Transverse colon (tissue), 4 donors: ENCODE measurements at regions not wholly inside any gene's neighbourhood (a gene's known extent, or its start where the extent isn't known, plus 50 kb on each side); places are given as distances from the start of the nearest gene placed in this dataset.

Experiments
- DNase-seq: peaks from one replicate; pipeline ENCODE4 v3.0.0-alpha.2; 2019
- H3K27ac ChIP-seq, 4 donors: fragments of 200-600 bp; sonication (generic); 2 replicates each; pipeline ENCODE4 v1.5.1; 2016 to 2018; ENCODE audit warnings: inconsistent platforms in 4 of 4
- H3K27me3 ChIP-seq: fragments of 200-600 bp; sonication (generic); 2 replicates; pipeline ENCODE4 v1.5.1; 2017; ENCODE audit warnings: inconsistent platforms
- H3K36me3 ChIP-seq, 4 donors: fragments of 200-600 bp; sonication (generic); 2 replicates each; pipeline ENCODE4 v1.5.1; 2017 to 2019; ENCODE audit warnings: inconsistent platforms in 4 of 4
- H3K4me1 ChIP-seq, 4 donors: fragments of 200-600 bp; sonication (generic); 2 replicates each; pipeline ENCODE4 v1.5.1; 2017 to 2020; ENCODE audit warnings: inconsistent platforms in 4 of 4
- H3K4me3 ChIP-seq, 4 donors: fragments of 200-600 bp; sonication (generic); 1 replicate in 1 of 4; 2 replicates in 3 of 4; pipeline versions ENCODE4 v1.5.1 to v1.6.1; 2017 to 2019; ENCODE audit warnings: inconsistent platforms in 4 of 4
- H3K9me3 ChIP-seq, 2 donors: fragments of 200-600 bp; sonication (generic); 2 replicates each; pipeline ENCODE4 v1.5.1; 2017 to 2019; ENCODE audit warnings: inconsistent platforms in 2 of 2
- EP300 ChIP-seq: sonication (generic); formaldehyde crosslinking; IDR thresholded peaks from one replicate; pipeline ENCODE4 v1.6.1; 2017; ENCODE audit warnings: antibody characterized with exemption, low read depth
- POLR2A ChIP-seq: fragments of 450-650 bp; IDR thresholded peaks from one replicate; pipeline ENCODE4 v1.6.1; 2016; ENCODE audit warnings: antibody characterized with exemption, mild to moderate bottlenecking, moderate library complexity
- POLR2AphosphoS5 ChIP-seq, 3 donors: sonication (generic); formaldehyde crosslinking; IDR thresholded peaks; one replicate each; pipeline ENCODE4 v1.6.1; 2016; ENCODE audit warnings: antibody characterized with exemption in 3 of 3
- WGBS, 2 donors: methylation state at CpG; one replicate each; pipeline ENCODE4 v1.1.5; 2018; ENCODE audit warnings: low coverage in 1 of 2; 5-methylcytosine and 5-hydroxymethylcytosine counted together
- in situ Hi-C, 4 donors: fragments of 200-750 bp; cut with MboI; loops; one replicate each; pipeline versions ENCODE4 v1.15.0 to v1.15.1; 2017; ENCODE audit warnings: low sequenced_read_pairs in 3 of 4, low pct_ligation_motif_present in 1 of 4, low pct_unique_long_range_greater_than_20kb in 1 of 4
- intact Hi-C: fragments of 100-400 bp; cut with DNase I; formaldehyde crosslinking; loops from one replicate; pipeline ENCODE4 v1.15.1; 2023; ENCODE audit warnings: low total_unique reads
- TF ChIP-seq, protein P1 (sequence below), 5 experiments: fragments of 200-600 bp in 3 of 5; fragments of 450-650 bp in 2 of 5; sonication (generic) in 3 of 5; IDR thresholded peaks; 1 replicate in 2 of 5; 2 replicates in 3 of 5; pipeline ENCODE4 v1.5.1; 2016 to 2017; ENCODE audit warnings: antibody characterized with exemption in 5 of 5, inconsistent platforms in 3 of 5, mild to moderate bottlenecking in 2 of 5, moderate library complexity in 1 of 5

DNA sequence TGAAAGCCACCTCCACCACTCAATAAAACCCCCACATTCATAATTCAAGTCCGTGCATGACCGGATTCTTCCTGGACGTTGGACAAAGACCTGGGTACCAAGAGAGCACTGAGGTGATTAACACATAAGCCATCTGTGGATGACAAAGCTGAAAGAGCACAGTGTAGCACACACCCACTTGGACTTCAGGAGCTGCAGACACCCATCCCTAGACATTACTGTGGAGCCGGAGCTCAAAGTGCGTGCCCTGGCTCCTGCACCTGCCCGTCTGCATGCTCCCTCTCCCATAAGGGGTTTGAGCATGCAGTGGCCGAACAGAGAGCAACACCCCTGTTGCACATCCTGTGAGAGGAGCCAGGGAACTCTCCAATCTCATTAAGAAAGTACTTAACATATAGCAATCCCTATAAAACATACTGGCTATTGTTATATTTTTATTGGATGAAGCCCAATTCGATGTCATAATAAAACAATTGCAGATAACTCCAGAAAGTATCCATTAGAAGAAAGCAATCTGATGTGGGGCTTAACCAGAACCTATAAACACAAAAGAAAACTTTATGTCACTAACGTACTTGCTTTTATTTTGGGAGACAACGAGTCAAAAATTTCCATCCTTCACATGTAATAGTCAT, 1174.2 kb upstream of the C9orf72 start:
- in situ Hi-C loops (no loop called here), intact Hi-C loops (no loop called here)
- DNase-seq: no peak
- TF ChIP-seq POLR2AphosphoS5 (IDR thresholded peaks at IDR 0.05) (no peak), POLR2A (no peak), EP300 (no peak)
- TF ChIP-seq, protein P1, sequence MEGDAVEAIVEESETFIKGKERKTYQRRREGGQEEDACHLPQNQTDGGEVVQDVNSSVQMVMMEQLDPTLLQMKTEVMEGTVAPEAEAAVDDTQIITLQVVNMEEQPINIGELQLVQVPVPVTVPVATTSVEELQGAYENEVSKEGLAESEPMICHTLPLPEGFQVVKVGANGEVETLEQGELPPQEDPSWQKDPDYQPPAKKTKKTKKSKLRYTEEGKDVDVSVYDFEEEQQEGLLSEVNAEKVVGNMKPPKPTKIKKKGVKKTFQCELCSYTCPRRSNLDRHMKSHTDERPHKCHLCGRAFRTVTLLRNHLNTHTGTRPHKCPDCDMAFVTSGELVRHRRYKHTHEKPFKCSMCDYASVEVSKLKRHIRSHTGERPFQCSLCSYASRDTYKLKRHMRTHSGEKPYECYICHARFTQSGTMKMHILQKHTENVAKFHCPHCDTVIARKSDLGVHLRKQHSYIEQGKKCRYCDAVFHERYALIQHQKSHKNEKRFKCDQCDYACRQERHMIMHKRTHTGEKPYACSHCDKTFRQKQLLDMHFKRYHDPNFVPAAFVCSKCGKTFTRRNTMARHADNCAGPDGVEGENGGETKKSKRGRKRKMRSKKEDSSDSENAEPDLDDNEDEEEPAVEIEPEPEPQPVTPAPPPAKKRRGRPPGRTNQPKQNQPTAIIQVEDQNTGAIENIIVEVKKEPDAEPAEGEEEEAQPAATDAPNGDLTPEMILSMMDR (IDR thresholded peaks at IDR 0.05): no peak
- WGBS, 2 donors: 70 to 73% methylated on average over 4 to 9 of the region's 10 CpGs
- Histone ChIP-seq H3K27me3 (no peaks in the 10 kb centered on the region), H3K4me1 (no peaks in the 10 kb centered on the region), H3K4me3 (no peak overlapping the region), H3K9me3 (no peaks in the 10 kb centered on the region), H3K36me3 (no peaks in the 10 kb centered on the region), H3K27ac (no peak overlapping the region)

DNA sequence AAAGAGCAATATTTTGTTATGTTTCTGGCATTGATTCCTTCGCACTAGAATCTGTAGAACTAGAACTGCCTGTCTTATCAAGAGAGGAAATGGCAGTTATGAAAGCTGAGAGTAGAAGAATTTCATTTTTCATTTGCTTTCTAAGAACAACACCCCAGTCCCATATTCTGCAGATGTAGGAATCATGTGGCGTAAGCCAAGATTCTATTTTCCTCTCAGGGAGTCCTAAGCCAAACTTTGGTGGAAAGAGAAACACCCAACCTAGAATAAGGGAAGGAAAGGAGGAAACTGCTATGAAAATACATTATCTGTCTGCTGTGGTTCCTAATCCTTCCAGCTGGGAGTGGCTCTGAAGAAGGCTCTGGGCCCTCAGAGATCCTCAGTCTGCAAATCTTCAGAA, 1176.9 kb upstream of the C9orf72 start:
- Histone ChIP-seq H3K36me3 (no peaks in the 10 kb centered on the region), H3K27me3 (no peaks in the 10 kb centered on the region), H3K4me3 (no peak overlapping the region), H3K9me3 (no peaks in the 10 kb centered on the region), H3K4me1 (no peaks in the 10 kb centered on the region), H3K27ac (no peak overlapping the region)
- DNase-seq: no peak
- intact Hi-C loops: no loop called here
- in situ Hi-C loops: loop anchor here in 1 of 4 donors (25.0 kb wide), 1 partner anchor 487 kb away; no protein-coding TSS in a partner anchor
- WGBS, 2 donors: 86 to 93% methylated on average over 2 of the region's 2 CpGs
- TF ChIP-seq, protein P1 (IDR thresholded peaks at IDR 0.05): no peak
- TF ChIP-seq EP300 (no peak), POLR2A (no peak), POLR2AphosphoS5 (IDR thresholded peaks at IDR 0.05) (no peak)

DNA sequence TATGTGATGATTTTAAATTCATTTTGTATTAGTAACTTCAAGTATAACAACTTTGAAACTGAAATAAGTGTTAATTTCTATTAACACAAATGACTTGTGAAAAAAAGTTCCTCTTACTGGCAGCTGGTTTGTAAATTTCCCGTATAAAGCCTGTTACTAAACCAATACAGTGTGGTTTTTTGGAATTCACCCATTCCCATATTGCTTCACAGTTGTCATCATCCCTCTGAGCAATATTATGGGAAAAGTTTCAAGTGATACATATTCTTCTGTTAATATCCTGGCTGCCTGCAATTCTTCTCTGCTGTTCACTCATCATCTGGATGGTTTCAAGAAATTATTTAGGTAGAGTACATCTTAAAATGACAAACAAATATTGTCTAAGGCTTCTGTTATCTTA, 1185.1 kb upstream of the C9orf72 start:
- whole genome bisulfite sequencing, 2 donors: 49 to 58% methylated on average over 1 of the region's 1 CpG

DNA sequence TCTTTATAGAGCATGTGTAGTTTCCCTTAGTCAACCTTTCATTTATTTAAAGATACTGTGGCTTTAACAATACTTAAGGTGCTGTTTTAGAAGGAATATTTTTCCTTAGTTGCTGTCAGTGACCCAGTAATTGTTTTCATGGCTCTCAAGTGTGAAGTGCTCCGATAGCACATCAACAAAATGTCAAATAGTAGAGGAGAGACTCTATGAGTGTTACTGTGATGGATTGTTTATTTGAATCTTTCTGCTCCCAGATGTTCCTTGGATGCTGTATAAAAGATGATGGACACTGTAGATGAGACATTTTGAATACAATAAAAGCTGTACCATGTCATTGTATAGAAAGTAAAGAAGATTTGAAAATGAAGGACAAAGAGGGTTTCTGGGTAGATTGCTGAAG, 1185.7 kb upstream of the C9orf72 start:
- in situ Hi-C loops: loop anchor here in 1 of 4 donors (25.0 kb wide), 1 partner anchor 478 kb away; no protein-coding TSS in a partner anchor
- Histone ChIP-seq H3K36me3 (no peaks in the 10 kb centered on the region), H3K27me3 (no peaks in the 10 kb centered on the region), H3K4me1 (no peaks in the 10 kb centered on the region), H3K27ac (no peak overlapping the region), H3K4me3 (no peak overlapping the region), H3K9me3 (no peaks in the 10 kb centered on the region)
- 64 to 79% methylated on average over 1 of the region's 1 CpG for WGBS, 2 donors
- no peak for DNase-seq
- intact Hi-C loops: no loop called here
- no peak for TF ChIP-seq POLR2AphosphoS5 (IDR thresholded peaks at IDR 0.05)
- TF ChIP-seq EP300: no peak
- TF ChIP-seq POLR2A: no peak
- TF ChIP-seq, protein P1 (IDR thresholded peaks at IDR 0.05): no peak

More for the DNA sequence above, 1185.1 kb upstream of the C9orf72 start:
- intact Hi-C loops (no loop called here), in situ Hi-C loops (loop anchor here in 1 of 4 donors (25.0 kb wide), 1 partner anchor 479 kb away; no protein-coding TSS in a partner anchor)
- TF ChIP-seq EP300: no peak
- no peak for TF ChIP-seq POLR2AphosphoS5 (IDR thresholded peaks at IDR 0.05)
- TF ChIP-seq, protein P1 (IDR thresholded peaks at IDR 0.05): no peak
- no peak for TF ChIP-seq POLR2A
- Histone ChIP-seq H3K27ac (no peak overlapping the region), H3K4me3 (no peak overlapping the region), H3K27me3 (no peaks in the 10 kb centered on the region), H3K36me3 (no peaks in the 10 kb centered on the region), H3K9me3 (no peaks in the 10 kb centered on the region), H3K4me1 (no peaks in the 10 kb centered on the region)
- DNase-seq: no peak
